CD4-positive, alpha-beta memory T cell (primary cell): ENCODE measurements at regions not wholly inside any gene's neighbourhood (a gene's known extent, or its start where the extent isn't known, plus 50 kb on each side); places are given as distances from the start of the nearest gene placed in this dataset.
"Not testable (repeated sequence)": the region's sequence is repeated elsewhere in the genome, so short reads cannot be mapped to it uniquely, and the experiment has no call there.

Experiments used
- CTCF ChIA-PET: fragments of 350-600 bp; sonication (Branson Sonifier 250); formaldehyde crosslinking; loops from one replicate; lab custom pipeline; 2021; ENCODE audit warnings: inconsistent platforms; ENCODE audit not compliant: partially characterized antibody; lab: Charles Lee
- POLR2A ChIA-PET: fragments of 350-600 bp; sonication (Branson Sonifier 250); formaldehyde crosslinking; loops from one replicate; lab custom pipeline; 2021; ENCODE audit not compliant: partially characterized antibody; lab: Charles Lee
- DNase-seq, 5 donors: peaks; one replicate each; pipeline versions ENCODE4 v3.0.0 to v3.0.0-alpha.2; 2020 to 2022; ENCODE audit warnings: mixed read lengths in 1 of 5
- H3K27ac ChIP-seq: one replicate; pipeline ENCODE4 v1.7.0; 2013; ENCODE audit warnings: low read depth, low read length
- H3K27me3 ChIP-seq: 2 replicates; pipeline ENCODE4 v1.7.0; 2013; ENCODE audit warnings: mild to moderate bottlenecking, low read length, moderate library complexity; ENCODE audit not compliant: insufficient read depth
- H3K36me3 ChIP-seq: 2 replicates; pipeline ENCODE4 v1.7.0; 2013; ENCODE audit warnings: mild to moderate bottlenecking, low read length, moderate library complexity; ENCODE audit not compliant: insufficient read depth
- H3K4me1 ChIP-seq: 2 replicates; pipeline ENCODE4 v1.7.0; 2013; ENCODE audit warnings: mild to moderate bottlenecking, low read length, moderate library complexity; ENCODE audit not compliant: insufficient read depth
- H3K4me3 ChIP-seq, 2 donors: one replicate each; pipeline ENCODE4 v1.7.0; 2013; ENCODE audit warnings: low read length in 2 of 2, mild to moderate bottlenecking in 1 of 2
- H3K9me3 ChIP-seq, 2 donors: one replicate each; pipeline ENCODE4 v1.7.0; 2013; ENCODE audit warnings: low read length in 2 of 2, control low read depth in 1 of 2; ENCODE audit not compliant: control insufficient read depth in 1 of 2
- H3K27ac Mint-ChIP-seq, 7 donors: one replicate each; pipeline ENCODE4 v1.8.0; 2020 to 2021; ENCODE audit warnings: mixed read lengths in 7 of 7, mild to moderate bottlenecking in 6 of 7, inconsistent platforms in 3 of 7, moderate library complexity in 3 of 7
- H3K27me3 Mint-ChIP-seq, 2 donors: one replicate each; pipeline ENCODE4 v1.8.0; 2020 to 2021; ENCODE audit warnings: mixed read lengths in 2 of 2
- H3K36me3 Mint-ChIP-seq, 2 donors: one replicate each; pipeline ENCODE4 v1.8.0; 2020 to 2021; ENCODE audit warnings: mixed read lengths in 2 of 2, inconsistent platforms in 1 of 2, mild to moderate bottlenecking in 1 of 2
- H3K4me1 Mint-ChIP-seq, 4 donors: one replicate each; pipeline ENCODE4 v1.8.0; 2020 to 2021; ENCODE audit warnings: mixed read lengths in 4 of 4, mild to moderate bottlenecking in 1 of 4
- H3K4me3 Mint-ChIP-seq, 8 donors: one replicate each; pipeline ENCODE4 v1.8.0; 2020 to 2021; ENCODE audit warnings: mixed read lengths in 8 of 8, mild to moderate bottlenecking in 7 of 8, moderate library complexity in 6 of 8, inconsistent platforms in 3 of 8
- H3K9me3 Mint-ChIP-seq, 8 donors: one replicate each; pipeline ENCODE4 v1.8.0; 2020 to 2021; ENCODE audit warnings: mixed read lengths in 8 of 8, mild to moderate bottlenecking in 5 of 8, inconsistent platforms in 3 of 8, moderate library complexity in 1 of 8
- intact Hi-C: fragments of 100-400 bp; cut with micrococcal nuclease; formaldehyde crosslinking; loops from one replicate; pipeline ENCODE4 v1.15.1; 2023

GRCh38 chrY:18951019-18951418, 177.5 kb upstream of the HSFY2 start:
- no peaks in the 10 kb centered on the region for H3K9me3 ChIP-seq
- no peak overlapping the region for H3K4me3 Mint-ChIP-seq
- H3K36me3 Mint-ChIP-seq = peaks cover 0 to 6% of the 10 kb centered on the region in 2 donors
- POLR2A ChIA-PET = no interaction called here
- H3K27me3 ChIP-seq = no peaks in the 10 kb centered on the region
- no peak overlapping the region for H3K27ac ChIP-seq
- H3K9me3 Mint-ChIP-seq = peaks cover 0 to 9% (median 0%) of the 10 kb centered on the region in 8 donors
- intact Hi-C loops = no loop called here
- H3K27ac Mint-ChIP-seq = no peak overlapping the region
- no peaks in the 10 kb centered on the region for H3K4me1 ChIP-seq
- no peaks in the 10 kb centered on the region for H3K4me1 Mint-ChIP-seq
- DNase-seq = no peak
- H3K4me3 ChIP-seq = no peak overlapping the region
- no peaks in the 10 kb centered on the region for H3K27me3 Mint-ChIP-seq
- H3K36me3 ChIP-seq = no peaks in the 10 kb centered on the region
- CTCF ChIA-PET = no interaction called here

GRCh38 chrY:18936831-18937230, 163.3 kb upstream of the HSFY2 start:
- H3K27ac Mint-ChIP-seq = no peak overlapping the region
- ChIA-PET CTCF (no interaction called here), POLR2A (no interaction called here)
- intact Hi-C loops = no loop called here
- no peaks in the 10 kb centered on the region for H3K27me3 Mint-ChIP-seq
- no peaks in the 10 kb centered on the region for H3K36me3 Mint-ChIP-seq
- peaks cover 0 to 2% (median 0%) of the 10 kb centered on the region in 8 donors for H3K9me3 Mint-ChIP-seq
- Histone ChIP-seq H3K27ac (no peak overlapping the region), H3K4me1 (no peaks in the 10 kb centered on the region), H3K9me3 (no peaks in the 10 kb centered on the region), H3K4me3 (no peak overlapping the region), H3K27me3 (no peaks in the 10 kb centered on the region), H3K36me3 (no peaks in the 10 kb centered on the region)
- DNase-seq = no peak
- H3K4me1 Mint-ChIP-seq = no peaks in the 10 kb centered on the region
- H3K4me3 Mint-ChIP-seq = no peak overlapping the region

GRCh38 chrY:18919256-18919655, 145.7 kb upstream of the HSFY2 start:
- no peaks in the 10 kb centered on the region for H3K27me3 ChIP-seq
- intact Hi-C loops = no loop called here
- no peak overlapping the region for H3K27ac Mint-ChIP-seq
- no peak overlapping the region for H3K4me3 ChIP-seq
- H3K36me3 Mint-ChIP-seq = no peaks in the 10 kb centered on the region
- DNase-seq = no peak
- POLR2A ChIA-PET = no interaction called here
- no peaks in the 10 kb centered on the region for H3K27me3 Mint-ChIP-seq
- H3K9me3 ChIP-seq = no peaks in the 10 kb centered on the region
- no peaks in the 10 kb centered on the region for H3K4me1 Mint-ChIP-seq
- CTCF ChIA-PET = no interaction called here
- H3K4me1 ChIP-seq = no peaks in the 10 kb centered on the region
- peaks cover 0 to 3% (median 0%) of the 10 kb centered on the region in 8 donors for H3K9me3 Mint-ChIP-seq
- H3K36me3 ChIP-seq = no peaks in the 10 kb centered on the region
- H3K27ac ChIP-seq = no peak overlapping the region
- no peak overlapping the region for H3K4me3 Mint-ChIP-seq

GRCh38 chrY:18912846-18913245, 139.3 kb upstream of the HSFY2 start:
- DNase-seq = no peak
- no peak overlapping the region for H3K27ac ChIP-seq
- Mint-ChIP-seq H3K9me3 (peaks cover 0 to 3% (median 0%) of the 10 kb centered on the region in 8 donors), H3K27ac (no peak overlapping the region), H3K4me3 (no peak overlapping the region), H3K27me3 (no peaks in the 10 kb centered on the region), H3K36me3 (no peaks in the 10 kb centered on the region), H3K4me1 (no peaks in the 10 kb centered on the region)
- POLR2A ChIA-PET = no interaction called here
- no peaks in the 10 kb centered on the region for H3K36me3 ChIP-seq
- no peaks in the 10 kb centered on the region for H3K9me3 ChIP-seq
- H3K4me1 ChIP-seq = no peaks in the 10 kb centered on the region
- intact Hi-C loops = loop anchor here (5.0 kb wide), 1 partner anchor 479 kb away; no protein-coding TSS in a partner anchor
- CTCF ChIA-PET = no interaction called here
- H3K4me3 ChIP-seq = no peak overlapping the region
- H3K27me3 ChIP-seq = no peaks in the 10 kb centered on the region

GRCh38 chrY:18909846-18910245, 136.3 kb upstream of the HSFY2 start:
- Histone ChIP-seq H3K36me3 (no peaks in the 10 kb centered on the region), H3K27me3 (no peaks in the 10 kb centered on the region), H3K27ac (no peak overlapping the region), H3K4me3 (no peak overlapping the region), H3K9me3 (no peaks in the 10 kb centered on the region), H3K4me1 (no peaks in the 10 kb centered on the region)
- Mint-ChIP-seq H3K4me1 (no peaks in the 10 kb centered on the region), H3K27me3 (no peaks in the 10 kb centered on the region), H3K4me3 (no peak overlapping the region), H3K36me3 (no peaks in the 10 kb centered on the region), H3K9me3 (peaks cover 0 to 3% (median 0%) of the 10 kb centered on the region in 8 donors), H3K27ac (no peak overlapping the region)
- ChIA-PET POLR2A (no interaction called here), CTCF (no interaction called here)
- intact Hi-C loops = loop anchor here (5.0 kb wide), 1 partner anchor 482 kb away; no protein-coding TSS in a partner anchor
- no peak for DNase-seq

GRCh38 chrY:18906198-18906597, 132.7 kb upstream of the HSFY2 start:
- intact Hi-C loops, H3K36me3 Mint-ChIP-seq, H3K4me3 Mint-ChIP-seq, H3K4me3 ChIP-seq, H3K27me3 Mint-ChIP-seq, H3K9me3 Mint-ChIP-seq, H3K27ac ChIP-seq, H3K9me3 ChIP-seq, H3K27me3 ChIP-seq, H3K36me3 ChIP-seq, H3K4me1 ChIP-seq, H3K4me1 Mint-ChIP-seq, POLR2A ChIA-PET, CTCF ChIA-PET, DNase-seq, H3K27ac Mint-ChIP-seq: not testable (repeated sequence)

GRCh38 chrY:18904296-18904695, 130.8 kb upstream of the HSFY2 start:
- no peaks in the 10 kb centered on the region for H3K27me3 Mint-ChIP-seq
- H3K36me3 Mint-ChIP-seq = no peaks in the 10 kb centered on the region
- Histone ChIP-seq H3K36me3 (no peaks in the 10 kb centered on the region), H3K27ac (no peak overlapping the region), H3K4me3 (no peak overlapping the region), H3K4me1 (no peaks in the 10 kb centered on the region), H3K9me3 (no peaks in the 10 kb centered on the region), H3K27me3 (no peaks in the 10 kb centered on the region)
- no peaks in the 10 kb centered on the region for H3K9me3 Mint-ChIP-seq
- no peak overlapping the region for H3K4me3 Mint-ChIP-seq
- ChIA-PET POLR2A (no interaction called here), CTCF (no interaction called here)
- no peaks in the 10 kb centered on the region for H3K4me1 Mint-ChIP-seq
- no peak overlapping the region for H3K27ac Mint-ChIP-seq
- no peak for DNase-seq
- intact Hi-C loops = no loop called here

- Mint-ChIP-seq H3K9me3 (peaks cover 0 to 3% (median 0%) of the 10 kb centered on the region in 8 donors), H3K27ac (no peak overlapping the region), H3K36me3 (no peaks in the 10 kb centered on the region), H3K4me3 (no peak overlapping the region), H3K27me3 (no peaks in the 10 kb centered on the region), H3K4me1 (no peaks in the 10 kb centered on the region)
- Histone ChIP-seq H3K36me3 (no peaks in the 10 kb centered on the region), H3K4me1 (no peaks in the 10 kb centered on the region), H3K4me3 (no peak overlapping the region), H3K9me3 (no peaks in the 10 kb centered on the region), H3K27ac (no peak overlapping the region), H3K27me3 (no peaks in the 10 kb centered on the region)
- intact Hi-C loops = no loop called here
- POLR2A ChIA-PET = no interaction called here
- CTCF ChIA-PET = no interaction called here
- DNase-seq = no peak
These were observed 118.5 kb upstream of the HSFY2 start for GRCh38 chrY:18891994-18892393.
